ENCODE measurements at regions not wholly inside any gene's neighbourhood (a gene's known extent, or its start where the extent isn't known, plus 50 kb on each side); places are given as distances from the start of the nearest gene placed in this dataset.

- Histone ChIP-seq H3K27me3 (ENCODE audit: control insufficient read depth, insufficient read depth, low read length) (no peaks in the 10 kb centered on the region), H3K27ac (ENCODE audit: low read depth, low read length) (no peak overlapping the region), H3K36me3 (ENCODE audit: control insufficient read depth, insufficient read depth, low read length) (no peaks in the 10 kb centered on the region), H3K4me1 (ENCODE audit: control insufficient read depth, insufficient read depth, low read length) (no peaks in the 10 kb centered on the region), H3K4me3 (ENCODE audit: low read depth, low read length) (no peak overlapping the region), H3K9me3 (ENCODE audit: control insufficient read depth, insufficient read depth, low read length) (no peaks in the 10 kb centered on the region)
- 100% methylated on average over 1 of the region's 4 CpGs for WGBS (ENCODE audit: insufficient coverage)
- DNase-seq (ENCODE audit: low read depth in 4 of 6, low spot score in 6 of 6): no peak
These were observed 370.5 kb upstream of the RSPO3 start for GRCh38 chr6:126747728-126748540.

GRCh38 chr6:126753606-126754005 lies 364.9 kb upstream of the RSPO3 start:
- no peak for DNase-seq (ENCODE audit: low read depth in 4 of 6, low spot score in 6 of 6)
- H3K27ac ChIP-seq (ENCODE audit: low read depth, low read length): no peak overlapping the region
- H3K9me3 ChIP-seq (ENCODE audit: control insufficient read depth, insufficient read depth, low read length): no peaks in the 10 kb centered on the region
- H3K36me3 ChIP-seq (ENCODE audit: control insufficient read depth, insufficient read depth, low read length): no peaks in the 10 kb centered on the region
- H3K4me1 ChIP-seq (ENCODE audit: control insufficient read depth, insufficient read depth, low read length): no peaks in the 10 kb centered on the region
- no peaks in the 10 kb centered on the region for H3K27me3 ChIP-seq (ENCODE audit: control insufficient read depth, insufficient read depth, low read length)
- WGBS (ENCODE audit: insufficient coverage): no CpG with 5 or more reads among the region's 1 CpG
- H3K4me3 ChIP-seq (ENCODE audit: low read depth, low read length): no peak overlapping the region

- Histone ChIP-seq H3K27me3 (ENCODE audit: control insufficient read depth, insufficient read depth, low read length) (no peaks in the 10 kb centered on the region), H3K36me3 (ENCODE audit: control insufficient read depth, insufficient read depth, low read length) (no peaks in the 10 kb centered on the region), H3K9me3 (ENCODE audit: control insufficient read depth, insufficient read depth, low read length) (no peaks in the 10 kb centered on the region), H3K27ac (ENCODE audit: low read depth, low read length) (no peak overlapping the region), H3K4me3 (ENCODE audit: low read depth, low read length) (no peak overlapping the region), H3K4me1 (ENCODE audit: control insufficient read depth, insufficient read depth, low read length) (no peaks in the 10 kb centered on the region)
- peak in 1 of 6 donors; percentile 31 for DNase-seq (ENCODE audit: low read depth in 4 of 6, low spot score in 6 of 6)
- 20% methylated on average over 1 of the region's 3 CpGs for WGBS (ENCODE audit: insufficient coverage)
These were observed 356.6 kb upstream of the RSPO3 start for GRCh38 chr6:126761854-126762253.

- no peak overlapping the region for H3K27ac ChIP-seq (ENCODE audit: low read depth, low read length)
- H3K4me3 ChIP-seq (ENCODE audit: low read depth, low read length): no peak overlapping the region
- no peaks in the 10 kb centered on the region for H3K36me3 ChIP-seq (ENCODE audit: control insufficient read depth, insufficient read depth, low read length)
- no peaks in the 10 kb centered on the region for H3K9me3 ChIP-seq (ENCODE audit: control insufficient read depth, insufficient read depth, low read length)
- H3K4me1 ChIP-seq (ENCODE audit: control insufficient read depth, insufficient read depth, low read length): no peaks in the 10 kb centered on the region
- H3K27me3 ChIP-seq (ENCODE audit: control insufficient read depth, insufficient read depth, low read length): no peaks in the 10 kb centered on the region
- WGBS (ENCODE audit: insufficient coverage): 100% methylated on average over 1 of the region's 4 CpGs
- no peak for DNase-seq (ENCODE audit: low read depth in 4 of 6, low spot score in 6 of 6)
These were observed 354.4 kb upstream of the RSPO3 start for GRCh38 chr6:126764104-126764503.

- WGBS (ENCODE audit: insufficient coverage): 86% methylated on average over 1 of the region's 4 CpGs
- Histone ChIP-seq H3K27ac (ENCODE audit: low read depth, low read length) (no peak overlapping the region), H3K9me3 (ENCODE audit: control insufficient read depth, insufficient read depth, low read length) (no peaks in the 10 kb centered on the region), H3K4me3 (ENCODE audit: low read depth, low read length) (no peak overlapping the region), H3K36me3 (ENCODE audit: control insufficient read depth, insufficient read depth, low read length) (no peaks in the 10 kb centered on the region), H3K4me1 (ENCODE audit: control insufficient read depth, insufficient read depth, low read length) (no peaks in the 10 kb centered on the region), H3K27me3 (ENCODE audit: control insufficient read depth, insufficient read depth, low read length) (no peaks in the 10 kb centered on the region)
- no peak for DNase-seq (ENCODE audit: low read depth in 4 of 6, low spot score in 6 of 6)
These were observed 353.8 kb upstream of the RSPO3 start for GRCh38 chr6:126764671-126765070.

- no peak overlapping the region for H3K27ac ChIP-seq (ENCODE audit: low read depth, low read length)
- no peaks in the 10 kb centered on the region for H3K27me3 ChIP-seq (ENCODE audit: control insufficient read depth, insufficient read depth, low read length)
- H3K4me1 ChIP-seq (ENCODE audit: control insufficient read depth, insufficient read depth, low read length): no peaks in the 10 kb centered on the region
- WGBS (ENCODE audit: insufficient coverage): no CpG with 5 or more reads among the region's 3 CpGs
- no peak overlapping the region for H3K4me3 ChIP-seq (ENCODE audit: low read depth, low read length)
- no peak for DNase-seq (ENCODE audit: low read depth in 4 of 6, low spot score in 6 of 6)
- no peaks in the 10 kb centered on the region for H3K36me3 ChIP-seq (ENCODE audit: control insufficient read depth, insufficient read depth, low read length)
- no peaks in the 10 kb centered on the region for H3K9me3 ChIP-seq (ENCODE audit: control insufficient read depth, insufficient read depth, low read length)
These were observed 351.7 kb upstream of the RSPO3 start for GRCh38 chr6:126766820-126767219.

GRCh38 chr6:126767711-126768110 lies 350.8 kb upstream of the RSPO3 start:
- no CpG with 5 or more reads among the region's 1 CpG for WGBS (ENCODE audit: insufficient coverage)
- Histone ChIP-seq H3K4me3 (ENCODE audit: low read depth, low read length) (no peak overlapping the region), H3K9me3 (ENCODE audit: control insufficient read depth, insufficient read depth, low read length) (no peaks in the 10 kb centered on the region), H3K27me3 (ENCODE audit: control insufficient read depth, insufficient read depth, low read length) (no peaks in the 10 kb centered on the region), H3K4me1 (ENCODE audit: control insufficient read depth, insufficient read depth, low read length) (no peaks in the 10 kb centered on the region), H3K27ac (ENCODE audit: low read depth, low read length) (no peak overlapping the region), H3K36me3 (ENCODE audit: control insufficient read depth, insufficient read depth, low read length) (no peaks in the 10 kb centered on the region)
- DNase-seq (ENCODE audit: low read depth in 4 of 6, low spot score in 6 of 6): no peak

GRCh38 chr6:126770176-126770575 lies 348.3 kb upstream of the RSPO3 start:
- no CpG with 5 or more reads among the region's 1 CpG for WGBS (ENCODE audit: insufficient coverage)
- Histone ChIP-seq H3K9me3 (ENCODE audit: control insufficient read depth, insufficient read depth, low read length) (no peaks in the 10 kb centered on the region), H3K27me3 (ENCODE audit: control insufficient read depth, insufficient read depth, low read length) (no peaks in the 10 kb centered on the region), H3K4me1 (ENCODE audit: control insufficient read depth, insufficient read depth, low read length) (no peaks in the 10 kb centered on the region), H3K27ac (ENCODE audit: low read depth, low read length) (no peak overlapping the region), H3K4me3 (ENCODE audit: low read depth, low read length) (no peak overlapping the region), H3K36me3 (ENCODE audit: control insufficient read depth, insufficient read depth, low read length) (no peaks in the 10 kb centered on the region)
- DNase-seq (ENCODE audit: low read depth in 4 of 6, low spot score in 6 of 6): no peak

DNA sequence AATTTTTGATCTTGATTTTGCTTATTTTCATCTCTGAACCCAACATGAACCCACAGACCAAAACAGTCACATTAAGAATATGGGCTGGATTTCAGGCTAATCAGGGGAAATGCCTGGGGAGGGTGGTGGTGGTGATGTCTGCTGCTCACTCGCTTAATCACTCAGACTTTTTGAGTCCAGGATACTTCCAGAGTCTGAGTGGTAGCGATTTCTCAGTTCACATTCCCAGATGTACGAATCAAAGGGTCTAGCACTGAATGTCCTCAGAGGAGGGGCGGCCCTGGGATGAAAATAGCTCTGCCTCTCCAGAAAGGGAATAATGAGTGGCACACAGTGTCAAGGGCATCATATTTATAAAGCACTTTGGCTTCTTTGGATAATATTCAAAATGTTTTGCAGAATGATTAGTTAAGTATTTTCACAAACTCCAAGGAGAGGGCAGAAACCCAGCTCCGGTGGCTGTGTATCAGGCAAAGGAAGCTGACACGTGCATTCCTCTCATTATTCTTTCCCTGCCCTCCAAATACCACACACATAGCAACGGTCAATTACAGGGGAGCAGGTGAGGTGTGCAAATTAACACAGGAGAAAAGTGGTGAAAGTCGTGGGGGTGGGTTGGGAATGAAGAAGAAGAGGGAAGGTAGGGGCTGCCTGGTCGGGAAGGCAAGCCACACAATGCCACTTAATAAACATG lies 345.2 kb upstream of the RSPO3 start:
- WGBS (ENCODE audit: insufficient coverage): 44% methylated on average over 2 of the region's 9 CpGs
- H3K27ac ChIP-seq (ENCODE audit: low read depth, low read length): no peak overlapping the region

GRCh38 chr6:126779331-126779730 lies 339.1 kb upstream of the RSPO3 start:
- no peaks in the 10 kb centered on the region for H3K4me1 ChIP-seq (ENCODE audit: control insufficient read depth, insufficient read depth, low read length)
- no peaks in the 10 kb centered on the region for H3K9me3 ChIP-seq (ENCODE audit: control insufficient read depth, insufficient read depth, low read length)
- H3K36me3 ChIP-seq (ENCODE audit: control insufficient read depth, insufficient read depth, low read length): no peaks in the 10 kb centered on the region
- DNase-seq (ENCODE audit: low read depth in 4 of 6, low spot score in 6 of 6): no peak
- H3K27me3 ChIP-seq (ENCODE audit: control insufficient read depth, insufficient read depth, low read length): no peaks in the 10 kb centered on the region
- H3K27ac ChIP-seq (ENCODE audit: low read depth, low read length): no peak overlapping the region
- 83% methylated on average over 2 of the region's 3 CpGs for WGBS (ENCODE audit: insufficient coverage)
- H3K4me3 ChIP-seq (ENCODE audit: low read depth, low read length): no peak overlapping the region

More for the DNA sequence above, 345.2 kb upstream of the RSPO3 start:
- Histone ChIP-seq H3K4me1 (ENCODE audit: control insufficient read depth, insufficient read depth, low read length) (no peaks in the 10 kb centered on the region), H3K4me3 (ENCODE audit: low read depth, low read length) (no peak overlapping the region), H3K36me3 (ENCODE audit: control insufficient read depth, insufficient read depth, low read length) (no peaks in the 10 kb centered on the region), H3K9me3 (ENCODE audit: control insufficient read depth, insufficient read depth, low read length) (no peaks in the 10 kb centered on the region), H3K27me3 (ENCODE audit: control insufficient read depth, insufficient read depth, low read length) (no peaks in the 10 kb centered on the region)
- no peak for DNase-seq (ENCODE audit: low read depth in 4 of 6, low spot score in 6 of 6)
